ENCODE measurements at regions not wholly inside any gene's neighbourhood (a gene's known extent, or its start where the extent isn't known, plus 50 kb on each side); places are given as distances from the start of the nearest gene placed in this dataset.

DNA sequence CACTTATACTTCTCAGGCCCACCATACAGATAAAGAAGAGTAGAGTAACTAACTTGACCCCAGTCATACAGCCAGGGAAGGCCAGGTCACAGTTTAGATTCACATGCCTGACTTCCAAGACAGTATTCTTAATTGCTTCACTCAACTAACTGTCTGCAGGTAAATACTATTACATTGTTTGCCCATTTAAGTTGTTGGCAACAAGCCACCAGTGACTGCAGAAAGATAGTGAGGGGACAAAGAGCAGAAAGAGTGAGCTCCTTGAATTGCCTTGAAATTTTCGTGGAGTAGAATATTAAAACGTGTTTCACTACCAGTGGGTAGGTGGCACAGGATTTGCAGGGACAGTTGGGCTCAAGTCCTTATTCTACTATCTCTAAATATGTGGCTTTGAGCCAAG, 146.3 kb upstream of the RMST start:
- intact Hi-C loops (cut with micrococcal nuclease; ENCODE audit: unreplicated experiment), result no loop called here
- Histone ChIP-seq H3K9me2 (ENCODE audit: insufficient read depth) (no peaks in the 10 kb centered on the region), H3K4me1 (replicated peaks; ENCODE audit: insufficient read depth) (no peaks in the 10 kb centered on the region), H4K20me1 (ENCODE audit: insufficient read depth) (no peaks in the 10 kb centered on the region), H2AFZ (no peak overlapping the region), H3K79me2 (ENCODE audit: low read depth) (no peaks in the 10 kb centered on the region), H3K4me2 (no peak overlapping the region), H3K4me3 (no peak overlapping the region), H3K36me3 (ENCODE audit: low read depth) (no peaks in the 10 kb centered on the region), H3F3A (ENCODE audit: insufficient read depth, low read depth) (no peaks in the 10 kb centered on the region), H3K27me3 (ENCODE audit: insufficient read depth, low read depth) (peaks cover 3% of the 10 kb centered on the region; the same call in 1 of the 2 replicates), H3K9me3 (ENCODE audit: insufficient read depth, low read depth) (no peaks in the 10 kb centered on the region), H3K27ac (no peak overlapping the region)
- ChIA-PET POLR2A (ENCODE audit: unreplicated experiment) (no interaction called here), CTCF (no interaction called here)
- BruUV-seq (replicated peaks), result no TSS peak
- TF ChIP-seq CTCF (conservative IDR thresholded peaks at IDR 0.05) (no peak), EZH2 (IDR thresholded peaks at IDR 0.05; ENCODE audit: low read depth) (no peak)
- DNase-seq, result no peak

GRCh38 chr12:97321621-97322020, 141.0 kb upstream of the RMST start:
- no peak for TF ChIP-seq EZH2 (IDR thresholded peaks at IDR 0.05; ENCODE audit: low read depth)
- H3K79me2 ChIP-seq (ENCODE audit: low read depth), result no peaks in the 10 kb centered on the region
- H3F3A ChIP-seq (ENCODE audit: insufficient read depth, low read depth), result no peaks in the 10 kb centered on the region
- BruUV-seq (replicated peaks), result no TSS peak
- POLR2A ChIA-PET (ENCODE audit: unreplicated experiment), result no interaction called here
- no peak overlapping the region for H3K4me2 ChIP-seq
- no peaks in the 10 kb centered on the region for H3K4me1 ChIP-seq (replicated peaks; ENCODE audit: insufficient read depth)
- H2AFZ ChIP-seq, result no peak overlapping the region
- no peak overlapping the region for H3K27ac ChIP-seq
- H4K20me1 ChIP-seq (ENCODE audit: insufficient read depth), result no peaks in the 10 kb centered on the region
- CTCF ChIA-PET, result no interaction called here
- no peaks in the 10 kb centered on the region for H3K36me3 ChIP-seq (ENCODE audit: low read depth)
- H3K27me3 ChIP-seq (ENCODE audit: insufficient read depth, low read depth), result peaks cover 49% of the 10 kb centered on the region
- H3K9me3 ChIP-seq (ENCODE audit: insufficient read depth, low read depth), result no peaks in the 10 kb centered on the region
- intact Hi-C loops (cut with micrococcal nuclease; ENCODE audit: unreplicated experiment), result no loop called here
- H3K4me3 ChIP-seq, result no peak overlapping the region
- DNase-seq, result no peak
- H3K9me2 ChIP-seq (ENCODE audit: insufficient read depth), result no peaks in the 10 kb centered on the region

DNA sequence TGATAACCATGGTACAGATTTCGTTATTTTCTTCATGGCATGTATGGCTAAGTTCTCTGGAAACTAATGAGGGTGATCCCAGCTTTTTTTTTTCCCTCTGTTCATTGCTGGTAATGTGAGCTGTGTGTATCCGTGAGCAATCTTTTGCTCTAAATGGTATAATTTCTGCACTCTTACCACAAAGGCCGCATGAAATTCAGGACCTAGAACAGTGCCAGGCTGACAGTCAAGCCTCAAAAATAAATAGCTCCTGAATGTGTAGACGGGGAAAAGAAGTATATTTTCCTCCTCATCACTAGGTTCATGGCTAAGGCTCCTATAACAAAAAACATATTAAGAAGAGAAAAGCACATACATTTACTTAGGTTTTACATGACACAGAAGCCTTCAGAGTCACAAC, 140.2 kb upstream of the RMST start:
- no peaks in the 10 kb centered on the region for H4K20me1 ChIP-seq (ENCODE audit: insufficient read depth)
- no TSS peak for BruUV-seq (replicated peaks)
- H3K4me2 ChIP-seq, result no peak overlapping the region
- no peak overlapping the region for H3K27ac ChIP-seq
- no peak overlapping the region for H3K4me3 ChIP-seq
- POLR2A ChIA-PET (ENCODE audit: unreplicated experiment), result no interaction called here
- H3K9me2 ChIP-seq (ENCODE audit: insufficient read depth), result no peaks in the 10 kb centered on the region
- DNase-seq, result no peak
- intact Hi-C loops (cut with micrococcal nuclease; ENCODE audit: unreplicated experiment), result no loop called here
- no peaks in the 10 kb centered on the region for H3F3A ChIP-seq (ENCODE audit: insufficient read depth, low read depth)
- CTCF ChIA-PET, result no interaction called here
- H3K79me2 ChIP-seq (ENCODE audit: low read depth), result no peaks in the 10 kb centered on the region
- no peak overlapping the region for H2AFZ ChIP-seq
- TF ChIP-seq CTCF (conservative IDR thresholded peaks at IDR 0.05) (no peak), EZH2 (IDR thresholded peaks at IDR 0.05; ENCODE audit: low read depth) (no peak)
- no peaks in the 10 kb centered on the region for H3K36me3 ChIP-seq (ENCODE audit: low read depth)
- no peaks in the 10 kb centered on the region for H3K4me1 ChIP-seq (replicated peaks; ENCODE audit: insufficient read depth)
- peaks cover 57% of the 10 kb centered on the region for H3K27me3 ChIP-seq (ENCODE audit: insufficient read depth, low read depth)
- no peaks in the 10 kb centered on the region for H3K9me3 ChIP-seq (ENCODE audit: insufficient read depth, low read depth)

DNA sequence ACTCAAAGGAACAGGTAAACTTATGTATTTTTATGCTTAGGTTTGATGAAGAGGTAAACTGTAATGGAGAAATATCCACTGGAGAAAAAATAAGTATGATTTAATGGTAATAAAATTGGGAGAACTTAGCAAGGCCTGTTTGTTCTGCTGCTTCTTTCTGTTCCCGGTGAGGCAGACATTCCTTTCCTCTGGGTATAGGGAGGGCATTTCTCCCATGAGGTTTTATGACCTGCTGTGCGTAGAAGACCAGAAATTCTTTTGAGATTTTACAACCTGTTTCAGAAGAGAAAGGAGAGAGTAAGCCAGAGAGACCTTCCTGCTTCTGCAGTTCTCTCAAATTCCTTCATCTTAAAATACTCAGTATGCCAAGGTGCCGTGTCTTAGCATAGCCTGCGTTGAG, 139.4 kb upstream of the RMST start:
- Histone ChIP-seq H3K4me1 (replicated peaks; ENCODE audit: insufficient read depth) (no peaks in the 10 kb centered on the region), H3K36me3 (ENCODE audit: low read depth) (no peaks in the 10 kb centered on the region), H3K9me2 (ENCODE audit: insufficient read depth) (no peaks in the 10 kb centered on the region), H3K27ac (no peak overlapping the region), H3K79me2 (ENCODE audit: low read depth) (no peaks in the 10 kb centered on the region), H3K9me3 (ENCODE audit: insufficient read depth, low read depth) (no peaks in the 10 kb centered on the region), H4K20me1 (ENCODE audit: insufficient read depth) (no peaks in the 10 kb centered on the region), H3K4me2 (no peak overlapping the region), H2AFZ (no peak overlapping the region), H3K4me3 (no peak overlapping the region), H3K27me3 (ENCODE audit: insufficient read depth, low read depth) (peaks cover 61% of the 10 kb centered on the region), H3F3A (ENCODE audit: insufficient read depth, low read depth) (no peaks in the 10 kb centered on the region)
- no TSS peak for BruUV-seq (replicated peaks)
- POLR2A ChIA-PET (ENCODE audit: unreplicated experiment), result no interaction called here
- CTCF ChIA-PET, result no interaction called here
- intact Hi-C loops (cut with micrococcal nuclease; ENCODE audit: unreplicated experiment), result no loop called here
- DNase-seq, result no peak
- TF ChIP-seq CTCF (conservative IDR thresholded peaks at IDR 0.05) (no peak), EZH2 (IDR thresholded peaks at IDR 0.05; ENCODE audit: low read depth) (no peak)
